ENCODE measurements at regions not wholly inside any gene's neighbourhood (a gene's known extent, or its start where the extent isn't known, plus 50 kb on each side); places are given as distances from the start of the nearest gene placed in this dataset.

DNA sequence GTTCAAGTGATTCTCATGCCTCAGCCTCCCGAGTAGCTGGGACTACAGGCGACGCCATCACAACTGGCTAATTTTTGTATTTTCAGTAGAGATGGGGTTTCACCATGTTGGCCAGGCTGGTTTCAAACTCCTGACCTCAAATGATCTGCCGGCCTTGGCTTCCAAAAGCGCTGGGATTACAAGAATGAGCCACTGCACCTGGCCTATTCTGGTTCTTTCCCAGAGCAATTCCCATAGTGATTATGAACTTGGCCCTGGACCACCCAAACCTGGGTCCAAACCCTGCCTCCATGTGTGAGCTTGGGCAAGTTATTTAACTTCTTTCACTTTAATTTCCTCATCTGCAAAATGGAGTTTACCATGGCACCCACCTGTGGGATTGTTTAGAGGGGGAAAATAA is 61.5 kb upstream of the HEPHL1 start:
- Histone ChIP-seq H3K36me3 (ENCODE audit: control insufficient read depth in 2 of 2, extremely low read depth in 1 of 2, insufficient read depth in 2 of 2, low read length in 2 of 2) (no peaks in the 10 kb centered on the region), H3K27me3 (ENCODE audit: control insufficient read depth in 2 of 2, insufficient read depth in 2 of 2, low read length in 2 of 2) (no peaks in the 10 kb centered on the region), H2AFZ (ENCODE audit: low read depth, low read length) (no peak overlapping the region), H3K4me2 (ENCODE audit: insufficient read depth, low read length) (no peak overlapping the region), H3K4me3 (replicated peaks in 1 of 3; ENCODE audit: insufficient read depth in 1 of 3, low read depth in 1 of 3, low read length in 3 of 3) (no peak overlapping the region), H3K4me1 (ENCODE audit: control insufficient read depth, extremely low read depth, insufficient read depth, low read length) (no peaks in the 10 kb centered on the region), H4K20me1 (replicated peaks; ENCODE audit: control insufficient read depth, extremely low read depth, insufficient read depth, low read length) (no peaks in the 10 kb centered on the region), H3K27ac (ENCODE audit: insufficient read depth, low read depth, low read length) (no peak overlapping the region), H3K9me3 (replicated peaks; ENCODE audit: control insufficient read depth, insufficient read depth, low read length) (no peaks in the 10 kb centered on the region), H3K79me2 (ENCODE audit: control insufficient read depth, insufficient read depth, low read length) (no peaks in the 10 kb centered on the region), H3K9ac (replicated peaks; ENCODE audit: extremely low read depth, insufficient read depth, low read length) (no peak overlapping the region), H3K9me1 (replicated peaks; ENCODE audit: control insufficient read depth, extremely low read depth, insufficient read depth, low read length) (no peaks in the 10 kb centered on the region)
- no TSS peak for BruUV-seq (replicated peaks)
- dilution Hi-C loops (cut with MboI; ENCODE audit: extremely low pct_ligation_motif_present, low sequenced_read_pairs) (no loop called here), intact Hi-C loops (cut with micrococcal nuclease) (no loop called here)
- FAIRE-seq = no peak
- TF ChIP-seq, protein P1, sequence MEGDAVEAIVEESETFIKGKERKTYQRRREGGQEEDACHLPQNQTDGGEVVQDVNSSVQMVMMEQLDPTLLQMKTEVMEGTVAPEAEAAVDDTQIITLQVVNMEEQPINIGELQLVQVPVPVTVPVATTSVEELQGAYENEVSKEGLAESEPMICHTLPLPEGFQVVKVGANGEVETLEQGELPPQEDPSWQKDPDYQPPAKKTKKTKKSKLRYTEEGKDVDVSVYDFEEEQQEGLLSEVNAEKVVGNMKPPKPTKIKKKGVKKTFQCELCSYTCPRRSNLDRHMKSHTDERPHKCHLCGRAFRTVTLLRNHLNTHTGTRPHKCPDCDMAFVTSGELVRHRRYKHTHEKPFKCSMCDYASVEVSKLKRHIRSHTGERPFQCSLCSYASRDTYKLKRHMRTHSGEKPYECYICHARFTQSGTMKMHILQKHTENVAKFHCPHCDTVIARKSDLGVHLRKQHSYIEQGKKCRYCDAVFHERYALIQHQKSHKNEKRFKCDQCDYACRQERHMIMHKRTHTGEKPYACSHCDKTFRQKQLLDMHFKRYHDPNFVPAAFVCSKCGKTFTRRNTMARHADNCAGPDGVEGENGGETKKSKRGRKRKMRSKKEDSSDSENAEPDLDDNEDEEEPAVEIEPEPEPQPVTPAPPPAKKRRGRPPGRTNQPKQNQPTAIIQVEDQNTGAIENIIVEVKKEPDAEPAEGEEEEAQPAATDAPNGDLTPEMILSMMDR (IDR thresholded peaks at IDR 0.05; ENCODE audit: extremely low read depth in 1 of 2, insufficient read depth in 1 of 2, low read depth in 1 of 2, low read length in 2 of 2) = no peak
- no peak for TF ChIP-seq POLR2A (IDR thresholded peaks at IDR 0.05; ENCODE audit: low read depth, low read length)
- TF ChIP-seq MAX (IDR thresholded peaks at IDR 0.05; ENCODE audit: insufficient read depth, insufficient read length) = no peak
- no peak for TF ChIP-seq EZH2 (IDR thresholded peaks at IDR 0.05; ENCODE audit: borderline replicate concordance, low read depth, low read length, severe bottlenecking)
- no peak for TF ChIP-seq FOS (IDR thresholded peaks at IDR 0.05; ENCODE audit: borderline replicate concordance, insufficient read depth, low read length)
- no peak for TF ChIP-seq POLR2AphosphoS5 (IDR thresholded peaks at IDR 0.05; ENCODE audit: insufficient read depth, low read depth, low read length)
- TF ChIP-seq JUN (IDR thresholded peaks at IDR 0.05; ENCODE audit: borderline replicate concordance, insufficient read depth, insufficient read length, low read depth) = no peak
- TF ChIP-seq GATA2 (IDR thresholded peaks at IDR 0.05; ENCODE audit: insufficient read depth, insufficient read length, low read depth, low read length) = no peak
- no peak for TF ChIP-seq MYC (IDR thresholded peaks at IDR 0.05; ENCODE audit: low read depth, low read length)
- CTCF ChIA-PET = no interaction called here
- DNase-seq (ENCODE audit: low read depth, low spot score) = no peak
- POLR2A ChIA-PET = no interaction called here
